Osteoblast (primary cell): ENCODE measurements at regions not wholly inside any gene's neighbourhood (a gene's known extent, or its start where the extent isn't known, plus 50 kb on each side); places are given as distances from the start of the nearest gene placed in this dataset.

Experiments
- DNase-seq: peaks from one replicate; pipeline ENCODE4 v3.0.0; 2011; ENCODE audit warnings: low spot score, mixed read lengths; ENCODE audit not compliant: insufficient read length; ENCODE audit errors: missing footprints
- H2AFZ ChIP-seq: 2 replicates; pipeline ENCODE4 v1.6.0; 2011; ENCODE audit warnings: mild to moderate bottlenecking, low read length
- H3K27ac ChIP-seq: 2 replicates; pipeline ENCODE4 v1.5.1; 2011; ENCODE audit warnings: mild to moderate bottlenecking, low read depth, low read length, moderate library complexity
- H3K27me3 ChIP-seq: 2 replicates; pipeline ENCODE4 v1.6.0; 2012; ENCODE audit warnings: mild to moderate bottlenecking, control low read depth, inconsistent platforms, low read length, moderate library complexity; ENCODE audit not compliant: insufficient read depth
- H3K36me3 ChIP-seq: 2 replicates; pipeline ENCODE4 v1.5.1; 2011; ENCODE audit warnings: mild to moderate bottlenecking, low read length, control low read depth, moderate library complexity; ENCODE audit not compliant: insufficient read depth
- H3K4me1 ChIP-seq: 2 replicates; pipeline ENCODE4 v1.5.1; 2011; ENCODE audit warnings: mild to moderate bottlenecking, low read length, control low read depth, moderate library complexity; ENCODE audit not compliant: insufficient read depth
- H3K4me2 ChIP-seq: 2 replicates; pipeline ENCODE4 v1.6.0; 2011; ENCODE audit warnings: mild to moderate bottlenecking, low read length; ENCODE audit not compliant: insufficient read depth
- H3K4me3 ChIP-seq: fragments of 200-600 bp; sonication (generic); 3 replicates; pipeline ENCODE4 v1.5.1; 2012; ENCODE audit warnings: mild to moderate bottlenecking, low read length, inconsistent platforms; ENCODE audit not compliant: insufficient read depth
- H3K79me2 ChIP-seq: 2 replicates; pipeline ENCODE4 v1.6.0; 2012; ENCODE audit warnings: mild to moderate bottlenecking, low read length, control low read depth, inconsistent platforms; ENCODE audit not compliant: insufficient read depth
- H3K9me3 ChIP-seq: 2 replicates; pipeline ENCODE4 v1.5.1; 2011; ENCODE audit warnings: low read depth, low read length, control low read depth
- H4K20me1 ChIP-seq: 2 replicates; pipeline ENCODE4 v1.6.0; 2012; ENCODE audit warnings: mild to moderate bottlenecking, low read length, control low read depth; ENCODE audit not compliant: insufficient read depth
- TF ChIP-seq, protein P1 (sequence below): IDR thresholded peaks from 2 replicates; pipeline ENCODE4 v1.5.1; 2011; ENCODE audit warnings: mild to moderate bottlenecking, low read depth, low read length, moderate library complexity; ENCODE audit errors: extremely low read depth

DNA sequence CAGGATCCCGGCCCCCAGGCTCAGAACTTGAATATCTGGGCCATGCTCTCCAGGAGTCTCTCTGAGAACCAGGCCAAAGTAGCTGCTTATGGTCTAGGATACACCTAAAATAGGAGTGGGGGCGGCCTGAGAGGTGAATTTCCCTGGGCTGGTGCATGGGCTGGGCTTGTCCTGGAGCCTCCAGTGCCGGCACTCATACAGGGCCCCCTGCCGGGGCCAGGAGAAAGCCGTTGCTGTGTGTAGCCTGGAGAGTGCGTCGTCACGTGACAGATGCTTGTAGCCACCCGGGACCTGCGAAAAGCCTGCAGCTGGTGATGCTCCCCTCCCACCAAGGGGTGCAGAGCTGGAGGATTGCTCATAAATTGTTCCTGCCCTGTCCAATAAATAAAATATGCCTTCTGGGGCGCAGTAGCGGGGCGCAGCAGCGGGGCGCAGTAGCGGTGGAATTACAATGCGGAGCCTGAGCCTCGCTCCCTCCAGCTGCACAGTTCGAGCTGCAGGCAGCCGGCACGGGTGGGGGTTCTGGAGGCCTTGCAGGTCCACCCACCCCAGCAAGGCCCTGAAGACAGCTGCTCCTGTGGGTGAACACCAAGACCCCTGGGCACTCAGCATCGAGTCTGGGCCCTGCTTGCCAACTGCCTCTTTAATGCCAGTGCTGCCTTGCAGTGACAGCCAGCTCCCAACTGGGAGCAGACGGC lies 289.9 kb downstream of the NDUFA10 start:
- H3K9me3 ChIP-seq, result no peaks in the 10 kb centered on the region
- no peaks in the 10 kb centered on the region for H3K4me1 ChIP-seq
- peak; percentile 80 for DNase-seq
- H3K4me3 ChIP-seq, result no peak overlapping the region
- H3K4me2 ChIP-seq, result no peak overlapping the region
- H4K20me1 ChIP-seq, result no peaks in the 10 kb centered on the region
- TF ChIP-seq, protein P1, sequence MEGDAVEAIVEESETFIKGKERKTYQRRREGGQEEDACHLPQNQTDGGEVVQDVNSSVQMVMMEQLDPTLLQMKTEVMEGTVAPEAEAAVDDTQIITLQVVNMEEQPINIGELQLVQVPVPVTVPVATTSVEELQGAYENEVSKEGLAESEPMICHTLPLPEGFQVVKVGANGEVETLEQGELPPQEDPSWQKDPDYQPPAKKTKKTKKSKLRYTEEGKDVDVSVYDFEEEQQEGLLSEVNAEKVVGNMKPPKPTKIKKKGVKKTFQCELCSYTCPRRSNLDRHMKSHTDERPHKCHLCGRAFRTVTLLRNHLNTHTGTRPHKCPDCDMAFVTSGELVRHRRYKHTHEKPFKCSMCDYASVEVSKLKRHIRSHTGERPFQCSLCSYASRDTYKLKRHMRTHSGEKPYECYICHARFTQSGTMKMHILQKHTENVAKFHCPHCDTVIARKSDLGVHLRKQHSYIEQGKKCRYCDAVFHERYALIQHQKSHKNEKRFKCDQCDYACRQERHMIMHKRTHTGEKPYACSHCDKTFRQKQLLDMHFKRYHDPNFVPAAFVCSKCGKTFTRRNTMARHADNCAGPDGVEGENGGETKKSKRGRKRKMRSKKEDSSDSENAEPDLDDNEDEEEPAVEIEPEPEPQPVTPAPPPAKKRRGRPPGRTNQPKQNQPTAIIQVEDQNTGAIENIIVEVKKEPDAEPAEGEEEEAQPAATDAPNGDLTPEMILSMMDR, result no peak
- H3K36me3 ChIP-seq, result no peaks in the 10 kb centered on the region
- H2AFZ ChIP-seq, result no peak overlapping the region
- H3K79me2 ChIP-seq, result no peaks in the 10 kb centered on the region
- H3K27ac ChIP-seq, result no peak overlapping the region
- H3K27me3 ChIP-seq, result no peaks in the 10 kb centered on the region

DNA sequence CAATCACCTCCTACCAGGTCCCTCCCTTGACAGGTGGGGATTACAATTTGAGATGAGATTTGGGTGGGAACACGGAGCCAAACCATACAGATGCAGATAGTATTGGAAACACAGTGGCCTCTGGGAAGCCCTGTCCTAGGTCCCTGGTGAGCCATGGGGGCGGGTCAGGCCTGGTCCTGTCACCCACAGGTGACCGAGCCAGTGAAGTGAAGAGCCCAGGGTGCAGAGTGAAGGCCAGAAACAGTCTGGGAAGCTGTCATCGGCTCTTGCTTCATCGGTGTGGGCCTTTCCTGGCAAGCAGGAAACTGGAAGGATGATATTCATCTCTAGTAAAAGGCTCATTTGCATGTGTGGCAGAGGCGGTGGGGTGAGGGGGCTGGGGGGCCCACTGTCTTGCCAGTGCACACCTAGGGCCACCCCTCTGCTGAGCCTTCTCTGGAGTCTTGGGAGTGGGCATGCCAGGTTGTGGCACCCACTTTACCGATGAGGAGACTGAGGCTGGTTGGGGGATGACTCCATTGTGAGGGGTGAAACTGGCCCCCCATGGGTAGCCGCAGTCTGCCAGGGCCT lies 290.6 kb downstream of the NDUFA10 start:
- no peaks in the 10 kb centered on the region for H4K20me1 ChIP-seq
- no peaks in the 10 kb centered on the region for H3K79me2 ChIP-seq
- H3K27me3 ChIP-seq, result no peaks in the 10 kb centered on the region
- no peaks in the 10 kb centered on the region for H3K9me3 ChIP-seq
- TF ChIP-seq, protein P1, result no peak
- DNase-seq, result peak; percentile 69
- no peak overlapping the region for H3K4me2 ChIP-seq
- no peak overlapping the region for H2AFZ ChIP-seq
- H3K27ac ChIP-seq, result no peak overlapping the region
- no peak overlapping the region for H3K4me3 ChIP-seq
- no peaks in the 10 kb centered on the region for H3K4me1 ChIP-seq
- H3K36me3 ChIP-seq, result no peaks in the 10 kb centered on the region

DNA sequence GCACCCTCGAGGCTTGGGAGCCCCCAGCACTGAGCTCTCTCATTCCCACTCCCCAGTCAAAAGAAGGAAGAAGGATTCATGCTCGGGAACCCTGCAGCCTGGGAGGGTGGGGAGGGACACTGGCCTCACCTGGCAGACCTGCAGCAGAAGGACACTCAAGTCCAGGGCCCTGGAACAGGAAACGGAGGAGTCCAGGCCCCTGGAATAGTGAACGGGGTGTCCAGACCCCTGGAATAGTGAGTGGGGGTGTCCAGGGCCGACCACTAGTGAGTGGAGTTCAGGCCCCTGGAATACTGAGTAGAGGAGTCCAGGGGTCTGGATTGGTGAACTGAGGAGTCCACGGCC lies 292.5 kb downstream of the NDUFA10 start:
- Histone ChIP-seq H3K36me3 (no peaks in the 10 kb centered on the region), H3K4me1 (no peaks in the 10 kb centered on the region), H3K9me3 (no peaks in the 10 kb centered on the region), H3K27me3 (no peaks in the 10 kb centered on the region), H2AFZ (no peak overlapping the region), H3K79me2 (no peaks in the 10 kb centered on the region), H3K4me3 (no peak overlapping the region), H3K4me2 (no peak overlapping the region), H4K20me1 (no peaks in the 10 kb centered on the region), H3K27ac (no peak overlapping the region)
- TF ChIP-seq, protein P1, result no peak
- peak; percentile 52 for DNase-seq

GRCh38 chr2:239731998-239732665 lies 293.0 kb downstream of the NDUFA10 start:
- H2AFZ ChIP-seq, result no peak overlapping the region
- no peaks in the 10 kb centered on the region for H3K4me1 ChIP-seq
- H4K20me1 ChIP-seq, result no peaks in the 10 kb centered on the region
- no peaks in the 10 kb centered on the region for H3K27me3 ChIP-seq
- TF ChIP-seq, protein P1, result no peak
- no peaks in the 10 kb centered on the region for H3K36me3 ChIP-seq
- no peak overlapping the region for H3K27ac ChIP-seq
- H3K4me3 ChIP-seq, result no peak overlapping the region
- H3K79me2 ChIP-seq, result no peaks in the 10 kb centered on the region
- no peak overlapping the region for H3K4me2 ChIP-seq
- peak; percentile 62 for DNase-seq
- H3K9me3 ChIP-seq, result no peaks in the 10 kb centered on the region
